Skeletal muscle tissue (tissue), 3 donors: ENCODE measurements at regions not wholly inside any gene's neighbourhood (a gene's known extent, or its start where the extent isn't known, plus 50 kb on each side); places are given as distances from the start of the nearest gene placed in this dataset.

Experiments used
- H3K27ac ChIP-seq: one replicate; pipeline ENCODE4 v1.7.0; 2013; ENCODE audit warnings: mild to moderate bottlenecking, low read depth, low read length, inconsistent platforms
- H3K27me3 ChIP-seq, 3 donors: one replicate each; pipeline ENCODE4 v1.7.0; 2013; ENCODE audit warnings: low read length in 3 of 3; ENCODE audit not compliant: control insufficient read depth in 3 of 3, insufficient read depth in 3 of 3
- H3K36me3 ChIP-seq, 3 donors: one replicate each; pipeline ENCODE4 v1.7.0; 2013; ENCODE audit warnings: low read length in 3 of 3; ENCODE audit not compliant: control insufficient read depth in 3 of 3, insufficient read depth in 3 of 3
- H3K4me1 ChIP-seq, 3 donors: one replicate each; pipeline ENCODE4 v1.7.0; 2013; ENCODE audit warnings: low read length in 3 of 3, mild to moderate bottlenecking in 3 of 3; ENCODE audit not compliant: control insufficient read depth in 3 of 3, insufficient read depth in 3 of 3
- H3K4me3 ChIP-seq, 3 donors: one replicate each; pipeline ENCODE4 v1.7.0; 2013; ENCODE audit warnings: low read length in 3 of 3
- H3K9ac ChIP-seq, 3 donors: one replicate each; pipeline ENCODE4 v1.7.0; 2013; ENCODE audit warnings: low read length in 3 of 3, mild to moderate bottlenecking in 3 of 3, moderate library complexity in 2 of 3, low read depth in 1 of 3
- H3K9me3 ChIP-seq, 3 donors: one replicate each; pipeline ENCODE4 v1.7.0; 2013; ENCODE audit warnings: low read length in 3 of 3; ENCODE audit not compliant: control insufficient read depth in 3 of 3
- donor health status: Osteomylitis.

DNA sequence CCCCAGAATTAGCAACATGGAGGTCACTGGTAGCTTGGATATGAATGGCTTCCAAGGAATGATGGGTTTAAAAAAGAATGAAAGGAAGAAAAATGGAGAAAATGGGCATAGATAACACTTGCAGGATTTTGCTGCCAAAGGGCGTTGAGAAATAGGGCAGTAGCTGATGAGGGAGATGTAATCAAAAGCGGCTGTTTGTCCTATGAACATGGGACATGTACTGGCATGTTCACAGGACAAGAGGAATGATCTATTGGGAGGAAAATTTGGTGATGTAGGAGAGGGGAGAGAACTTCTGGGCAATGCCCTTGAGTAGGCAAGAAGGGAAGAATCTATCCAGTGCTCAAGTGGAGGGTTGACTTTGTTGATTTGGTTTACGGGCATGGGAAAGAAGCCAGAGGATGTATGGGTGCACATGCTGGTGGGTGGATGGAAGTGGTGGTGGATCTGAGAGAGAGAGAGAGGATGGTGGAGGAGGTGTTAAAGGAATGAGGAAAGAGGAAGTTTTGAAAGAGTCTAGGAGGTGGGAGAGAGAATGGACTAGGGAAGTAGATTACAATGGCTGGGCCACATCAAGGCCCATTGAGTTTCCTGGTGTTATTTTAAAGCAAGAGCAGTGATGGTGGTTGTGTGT lies 115.1 kb upstream of the MVB12B start:
- Histone ChIP-seq H3K4me3 (no peak overlapping the region), H3K9me3 (peaks cover 5 to 13% (median 5%) of the 10 kb centered on the region in 3 donors), H3K4me1 (no peaks in the 10 kb centered on the region), H3K27ac (no peak overlapping the region), H3K9ac (no peak overlapping the region), H3K36me3 (no peaks in the 10 kb centered on the region), H3K27me3 (peaks cover 5 to 17% (median 13%) of the 10 kb centered on the region in 3 donors)

- Histone ChIP-seq H3K36me3 (no peaks in the 10 kb centered on the region), H3K9ac (no peak overlapping the region), H3K4me3 (no peak overlapping the region), H3K27ac (no peak overlapping the region), H3K4me1 (no peaks in the 10 kb centered on the region), H3K9me3 (peaks cover 5 to 13% (median 5%) of the 10 kb centered on the region in 3 donors), H3K27me3 (peaks cover 12 to 25% (median 24%) of the 10 kb centered on the region in 3 donors)
Measured at GRCh38 chr9:126215486-126215885, 111.1 kb upstream of the MVB12B start.

DNA sequence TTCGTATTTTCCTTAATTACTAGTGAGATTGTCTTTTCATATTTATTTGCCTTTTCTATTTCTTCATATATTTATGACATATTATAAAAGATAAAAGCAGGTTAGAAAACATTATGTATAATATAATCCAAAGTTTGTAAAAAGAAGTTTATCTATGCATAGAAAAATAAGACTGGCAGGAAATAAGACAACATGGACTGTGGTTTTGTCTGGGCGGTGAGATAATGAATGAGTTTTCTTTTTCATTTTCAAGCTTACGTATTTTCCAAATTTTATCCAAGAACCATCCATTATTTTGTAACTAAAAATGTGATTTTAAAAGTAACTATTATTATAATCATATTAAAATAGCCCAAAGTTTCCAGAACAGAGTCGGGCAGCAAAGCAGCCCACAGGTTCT lies 109.8 kb upstream of the MVB12B start:
- no peak overlapping the region for H3K27ac ChIP-seq
- peaks cover 15 to 27% (median 26%) of the 10 kb centered on the region in 3 donors for H3K27me3 ChIP-seq
- no peaks in the 10 kb centered on the region for H3K36me3 ChIP-seq
- H3K9ac ChIP-seq, result no peak overlapping the region
- H3K4me1 ChIP-seq, result no peaks in the 10 kb centered on the region
- no peak overlapping the region for H3K4me3 ChIP-seq
- peaks cover 5 to 18% (median 7%) of the 10 kb centered on the region in 3 donors for H3K9me3 ChIP-seq

GRCh38 chr9:126217250-126217653 lies 109.4 kb upstream of the MVB12B start:
- Histone ChIP-seq H3K9ac (no peak overlapping the region), H3K4me1 (no peaks in the 10 kb centered on the region), H3K4me3 (no peak overlapping the region), H3K27me3 (peaks cover 19 to 31% (median 30%) of the 10 kb centered on the region in 3 donors), H3K27ac (no peak overlapping the region), H3K9me3 (peaks cover 5 to 23% (median 7%) of the 10 kb centered on the region in 3 donors), H3K36me3 (no peaks in the 10 kb centered on the region)

DNA sequence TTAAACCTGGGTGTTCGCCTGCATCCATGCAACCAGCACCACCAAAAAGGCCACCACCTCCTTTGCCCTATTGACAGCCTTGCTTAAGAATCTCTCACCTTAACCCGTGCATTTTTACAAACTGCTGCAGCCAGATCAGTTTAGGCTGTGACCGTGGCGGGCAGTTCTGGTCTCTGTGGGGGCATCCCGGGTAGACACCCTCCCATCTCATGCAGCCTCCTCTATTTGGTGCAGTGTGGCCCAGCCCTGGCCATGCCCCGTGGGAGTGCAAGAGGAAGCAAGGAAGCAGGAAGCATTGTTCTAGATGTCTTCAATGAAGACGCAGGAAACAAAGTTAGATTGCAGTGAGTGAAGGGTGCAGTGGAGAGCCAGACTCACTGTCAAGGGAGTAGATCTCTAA lies 108.8 kb upstream of the MVB12B start:
- H3K9ac ChIP-seq, result no peak overlapping the region
- H3K4me1 ChIP-seq, result no peaks in the 10 kb centered on the region
- H3K4me3 ChIP-seq, result no peak overlapping the region
- H3K9me3 ChIP-seq, result peaks cover 5 to 23% (median 7%) of the 10 kb centered on the region in 3 donors
- no peak overlapping the region for H3K27ac ChIP-seq
- H3K27me3 ChIP-seq, result peaks cover 24 to 36% (median 35%) of the 10 kb centered on the region in 3 donors
- no peaks in the 10 kb centered on the region for H3K36me3 ChIP-seq

DNA sequence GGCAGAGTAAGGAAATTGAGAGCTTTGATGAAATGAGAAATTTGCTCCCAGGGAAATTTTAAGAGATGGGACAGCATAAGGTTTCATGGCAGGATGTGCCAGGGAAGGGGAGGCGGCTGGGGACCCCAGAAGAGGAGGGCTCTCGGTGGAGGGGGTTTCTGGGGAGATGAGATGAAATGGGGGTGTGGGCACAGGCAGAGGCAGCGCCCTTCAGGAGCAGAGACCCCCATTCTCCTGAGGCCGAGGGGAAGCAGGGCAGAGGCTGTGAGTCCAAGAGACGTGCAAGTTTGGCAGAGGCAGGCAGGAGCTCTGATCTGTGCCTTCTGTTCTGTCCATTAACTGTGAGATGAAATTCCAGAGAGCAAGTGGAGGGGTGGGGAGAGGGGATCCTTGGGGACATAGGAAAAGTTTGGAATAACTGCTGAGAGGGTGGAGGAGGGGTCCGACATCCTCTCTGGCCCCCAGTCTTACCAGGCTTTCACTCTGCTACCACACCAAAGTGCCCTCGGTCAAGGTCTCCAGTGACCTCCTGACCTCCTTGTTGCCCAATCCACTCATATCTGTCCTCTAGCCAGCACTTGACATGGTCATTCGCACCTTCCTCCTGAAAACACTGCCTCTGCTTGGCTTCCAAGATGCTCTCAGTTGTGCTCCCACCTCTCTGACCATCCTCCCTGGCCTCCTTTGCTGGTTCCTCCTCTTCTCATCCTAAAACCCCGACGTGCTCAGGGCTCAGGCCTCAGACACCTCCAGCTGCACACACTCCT lies 108.1 kb upstream of the MVB12B start:
- H3K27me3 ChIP-seq, result peaks cover 31 to 43% (median 43%) of the 10 kb centered on the region in 3 donors
- H3K4me3 ChIP-seq, result no peak overlapping the region
- no peak overlapping the region for H3K9ac ChIP-seq
- no peak overlapping the region for H3K27ac ChIP-seq
- H3K9me3 ChIP-seq, result peaks cover 2 to 16% (median 3%) of the 10 kb centered on the region in 3 donors
- no peaks in the 10 kb centered on the region for H3K36me3 ChIP-seq
- no peaks in the 10 kb centered on the region for H3K4me1 ChIP-seq

GRCh38 chr9:126219166-126219565 lies 107.5 kb upstream of the MVB12B start:
- peaks cover 38 to 49% (median 49%) of the 10 kb centered on the region in 3 donors for H3K27me3 ChIP-seq
- H3K9me3 ChIP-seq, result peaks cover 2 to 11% (median 2%) of the 10 kb centered on the region in 3 donors
- H3K4me1 ChIP-seq, result no peaks in the 10 kb centered on the region
- H3K27ac ChIP-seq, result no peak overlapping the region
- no peak overlapping the region for H3K4me3 ChIP-seq
- no peak overlapping the region for H3K9ac ChIP-seq
- H3K36me3 ChIP-seq, result no peaks in the 10 kb centered on the region

DNA sequence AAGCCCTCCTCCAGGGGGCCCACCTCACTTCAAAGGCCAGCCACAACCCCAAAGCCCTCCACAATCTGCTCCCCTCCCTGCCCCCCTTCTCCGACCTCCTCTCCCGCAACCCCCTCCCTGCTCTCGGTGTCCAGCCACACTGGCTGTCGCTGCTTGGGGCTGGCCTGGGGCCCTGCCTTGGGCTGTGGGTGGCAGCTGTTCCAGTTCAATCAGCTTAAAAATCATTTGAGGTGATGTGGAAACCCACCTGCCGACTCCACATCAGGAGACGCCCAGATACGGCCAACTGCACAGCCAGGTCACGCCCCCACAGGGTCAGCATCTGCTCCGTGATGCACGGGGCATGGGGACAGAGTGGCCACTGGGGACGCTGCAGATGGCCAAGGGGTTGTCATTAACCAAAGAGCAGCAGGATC lies 107.0 kb upstream of the MVB12B start:
- H3K27me3 ChIP-seq, result peaks cover 42 to 54% (median 51%) of the 10 kb centered on the region in 3 donors

GRCh38 chr9:126221480-126221879 lies 105.1 kb upstream of the MVB12B start:
- Histone ChIP-seq H3K36me3 (no peaks in the 10 kb centered on the region), H3K4me3 (no peak overlapping the region), H3K9me3 (peaks cover 0 to 10% (median 2%) of the 10 kb centered on the region in 3 donors), H3K4me1 (no peaks in the 10 kb centered on the region), H3K27me3 (peaks cover 47 to 63% (median 58%) of the 10 kb centered on the region in 3 donors), H3K27ac (no peak overlapping the region), H3K9ac (no peak overlapping the region)

More for the DNA sequence above, 107.0 kb upstream of the MVB12B start:
- Histone ChIP-seq H3K9ac (no peak overlapping the region), H3K9me3 (peaks cover 0 to 10% (median 2%) of the 10 kb centered on the region in 3 donors), H3K36me3 (no peaks in the 10 kb centered on the region), H3K4me1 (no peaks in the 10 kb centered on the region), H3K4me3 (no peak overlapping the region), H3K27ac (no peak overlapping the region)

GRCh38 chr9:126222363-126222834 lies 104.2 kb upstream of the MVB12B start:
- H3K36me3 ChIP-seq, result no peaks in the 10 kb centered on the region
- H3K4me3 ChIP-seq, result no peak overlapping the region

More at GRCh38 chr9:126222363-126222834, 104.2 kb upstream of the MVB12B start:
- Histone ChIP-seq H3K9me3 (peaks cover 0 to 10% (median 2%) of the 10 kb centered on the region in 3 donors), H3K4me1 (no peaks in the 10 kb centered on the region), H3K9ac (no peak overlapping the region), H3K27me3 (peaks cover 47 to 64% (median 62%) of the 10 kb centered on the region in 3 donors), H3K27ac (no peak overlapping the region)
